ENCODE measurements at regions not wholly inside any gene's neighbourhood (a gene's known extent, or its start where the extent isn't known, plus 50 kb on each side); places are given as distances from the start of the nearest gene placed in this dataset.

GRCh38 chr2:47688561-47688960, 94.4 kb upstream of the MSH6 start:
- H3K9me3 ChIP-seq: peaks cover 0 to 5% (median 0%) of the 10 kb centered on the region in 4 donors
- DNase-seq (peak; percentile 44 to 47), ATAC-seq (ENCODE audit: low FRiP score in 2 of 2) (no peak)
- no peak overlapping the region for H3K4me3 ChIP-seq
- no peak for TF ChIP-seq POLR2A (IDR thresholded peaks at IDR 0.05)
- no peak for TF ChIP-seq CTCF (IDR thresholded peaks at IDR 0.05)
- no peak for TF ChIP-seq POLR2AphosphoS5 (IDR thresholded peaks at IDR 0.05)
- no peak for TF ChIP-seq EP300 (IDR thresholded peaks at IDR 0.05)
- WGBS, 2 donors: 45 to 76% methylated on average over 5 of the region's 5 CpGs
- no peak overlapping the region for H3K27ac ChIP-seq
- H3K27me3 ChIP-seq: no peaks in the 10 kb centered on the region
- H3K4me1 ChIP-seq: no peaks in the 10 kb centered on the region
- H3K36me3 ChIP-seq: no peaks in the 10 kb centered on the region

GRCh38 chr2:47687856-47688255, 95.1 kb upstream of the MSH6 start:
- Histone ChIP-seq H3K4me3 (no peak overlapping the region), H3K4me1 (no peaks in the 10 kb centered on the region), H3K27me3 (no peaks in the 10 kb centered on the region), H3K27ac (no peak overlapping the region), H3K9me3 (peaks cover 0 to 5% (median 0%) of the 10 kb centered on the region in 4 donors), H3K36me3 (no peaks in the 10 kb centered on the region)
- DNase-seq: no peak
- TF ChIP-seq POLR2AphosphoS5 (IDR thresholded peaks at IDR 0.05): no peak
- no peak for TF ChIP-seq EP300 (IDR thresholded peaks at IDR 0.05)
- TF ChIP-seq CTCF (IDR thresholded peaks at IDR 0.05): no peak
- ATAC-seq (ENCODE audit: low FRiP score in 2 of 2): no peak
- WGBS, 2 donors: 91 to 95% methylated on average over 1 of the region's 1 CpG

- no peaks in the 10 kb centered on the region for H3K4me1 ChIP-seq
- no peaks in the 10 kb centered on the region for H3K36me3 ChIP-seq
- H3K27ac ChIP-seq: no peak overlapping the region
- no peaks in the 10 kb centered on the region for H3K27me3 ChIP-seq
- TF ChIP-seq POLR2AphosphoS5 (IDR thresholded peaks at IDR 0.05) (no peak), POLR2A (IDR thresholded peaks at IDR 0.05) (no peak), CTCF (IDR thresholded peaks at IDR 0.05) (no peak), EP300 (IDR thresholded peaks at IDR 0.05) (peak in 1 of 4 donors; percentile 50)
- peaks cover 0 to 5% (median 0%) of the 10 kb centered on the region in 4 donors for H3K9me3 ChIP-seq
- WGBS, 2 donors: 45 to 78% methylated on average over 5 of the region's 5 CpGs
- peak in 1 of 2 donors; percentile 40 for DNase-seq
- H3K4me3 ChIP-seq: no peak overlapping the region
- ATAC-seq (ENCODE audit: low FRiP score in 2 of 2): no peak
Measured at GRCh38 chr2:47686018-47686417, 96.9 kb upstream of the MSH6 start.

DNA sequence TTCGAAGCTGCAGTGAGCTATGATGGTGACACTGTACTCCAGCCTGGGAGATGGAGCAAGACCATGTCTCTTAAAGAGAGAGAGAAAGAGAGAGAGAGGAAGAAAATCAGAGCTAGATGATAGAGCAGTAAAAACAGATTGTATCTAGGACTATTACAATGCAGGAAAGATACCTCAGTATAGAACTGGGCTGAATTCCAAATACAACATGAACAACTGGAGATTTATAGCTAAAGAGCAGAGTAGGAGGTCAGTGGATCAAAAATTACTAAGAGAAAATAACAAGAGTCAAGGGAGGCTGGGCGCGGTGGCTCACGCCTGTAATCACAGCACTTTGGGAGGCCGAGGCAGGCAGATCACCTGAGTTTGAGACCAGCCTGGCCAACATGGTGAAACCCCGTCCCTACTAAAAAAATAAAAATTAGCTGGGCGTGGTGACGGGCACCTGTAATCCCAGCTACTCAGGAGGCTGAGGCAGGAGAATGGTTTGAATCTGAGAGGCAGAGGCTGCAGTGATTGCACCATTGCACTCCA, 100.7 kb upstream of the MSH6 start:
- DNase-seq (no peak), ATAC-seq (ENCODE audit: low FRiP score in 2 of 2) (no peak)
- Histone ChIP-seq H3K4me3 (no peak overlapping the region), H3K9me3 (no peaks in the 10 kb centered on the region), H3K36me3 (no peaks in the 10 kb centered on the region), H3K27me3 (no peaks in the 10 kb centered on the region), H3K27ac (no peak overlapping the region), H3K4me1 (no peaks in the 10 kb centered on the region)
- TF ChIP-seq POLR2AphosphoS5 (IDR thresholded peaks at IDR 0.05) (no peak), CTCF (IDR thresholded peaks at IDR 0.05) (no peak), EP300 (IDR thresholded peaks at IDR 0.05) (no peak), POLR2A (IDR thresholded peaks at IDR 0.05) (no peak)
- 94 to 96% methylated on average over 8 of the region's 8 CpGs for WGBS, 2 donors

- Histone ChIP-seq H3K27me3 (no peaks in the 10 kb centered on the region), H3K27ac (no peak overlapping the region), H3K9me3 (no peaks in the 10 kb centered on the region), H3K36me3 (no peaks in the 10 kb centered on the region), H3K4me1 (no peaks in the 10 kb centered on the region), H3K4me3 (no peak overlapping the region)
- no peak for DNase-seq
- TF ChIP-seq POLR2AphosphoS5 (IDR thresholded peaks at IDR 0.05) (no peak), POLR2A (IDR thresholded peaks at IDR 0.05) (no peak), CTCF (IDR thresholded peaks at IDR 0.05) (no peak), EP300 (IDR thresholded peaks at IDR 0.05) (no peak)
- WGBS, 2 donors: 72 to 84% methylated on average over 6 of the region's 6 CpGs
- no peak for ATAC-seq (ENCODE audit: low FRiP score in 2 of 2)
Measured at GRCh38 chr2:47676261-47676926, 105.6 kb upstream of the KCNK12 start.
